ENCODE measurements at regions not wholly inside any gene's neighbourhood (a gene's known extent, or its start where the extent isn't known, plus 50 kb on each side); places are given as distances from the start of the nearest gene placed in this dataset.
A peak's percentile ranks its signal among the peaks of the same experiment; 100 is the strongest.

- no peak for FAIRE-seq
Observed at GRCh38 chr2:41924024-41924423, 123.8 kb upstream of the PKDCC start.

GRCh38 chr2:41924709-41925408 lies 123.0 kb upstream of the PKDCC start:
- FAIRE-seq, result no peak

GRCh38 chr2:41925712-41926111 lies 122.1 kb upstream of the PKDCC start:
- FAIRE-seq, result no peak

GRCh38 chr2:41926614-41927580 lies 120.9 kb upstream of the PKDCC start:
- FAIRE-seq, result no peak

- FAIRE-seq, result no peak
Observed at GRCh38 chr2:41927581-41928264, 120.1 kb upstream of the PKDCC start.

GRCh38 chr2:41928526-41928925 lies 119.3 kb upstream of the PKDCC start:
- FAIRE-seq, result no peak

GRCh38 chr2:41930807-41931566 lies 116.8 kb upstream of the PKDCC start:
- no peak for FAIRE-seq

- FAIRE-seq, result peak; percentile 69
Observed at GRCh38 chr2:41932241-41933045, 115.4 kb upstream of the PKDCC start.

- FAIRE-seq, result no peak
Observed at GRCh38 chr2:41933046-41933420, 114.8 kb upstream of the PKDCC start.

GRCh38 chr2:41933585-41934320 lies 114.1 kb upstream of the PKDCC start:
- FAIRE-seq, result peak; percentile 50

GRCh38 chr2:41934329-41934958 lies 113.4 kb upstream of the PKDCC start:
- no peak for FAIRE-seq

GRCh38 chr2:41935002-41935401 lies 112.8 kb upstream of the PKDCC start:
- FAIRE-seq, result no peak

GRCh38 chr2:41935825-41936224 lies 112.0 kb upstream of the PKDCC start:
- no peak for FAIRE-seq

GRCh38 chr2:41936771-41937463 lies 110.9 kb upstream of the PKDCC start:
- FAIRE-seq, result no peak

- FAIRE-seq, result no peak
Observed at GRCh38 chr2:41937464-41937906, 110.3 kb upstream of the PKDCC start.

GRCh38 chr2:41937921-41938708 lies 109.7 kb upstream of the PKDCC start:
- FAIRE-seq, result no peak

- FAIRE-seq, result peak; percentile 29
Observed at GRCh38 chr2:41940060-41940744, 107.6 kb upstream of the PKDCC start.

- FAIRE-seq, result no peak
Observed at GRCh38 chr2:41940745-41941063, 107.1 kb upstream of the PKDCC start.
